ENCODE measurements at regions not wholly inside any gene's neighbourhood (a gene's known extent, or its start where the extent isn't known, plus 50 kb on each side); places are given as distances from the start of the nearest gene placed in this dataset.

- DNase-seq, result no peak
- Histone ChIP-seq H3K27ac (no peak overlapping the region), H3K36me3 (no peaks in the 10 kb centered on the region), H3K9me3 (replicated peaks) (no peaks in the 10 kb centered on the region), H3K27me3 (peaks cover 16% of the 10 kb centered on the region), H3K4me3 (no peak overlapping the region), H3K4me1 (no peaks in the 10 kb centered on the region)
Observed at GRCh38 chr1:5444396-5444795, 547.8 kb downstream of the NPHP4 start.

- Histone ChIP-seq H3K9me3 (replicated peaks) (no peaks in the 10 kb centered on the region), H3K36me3 (no peaks in the 10 kb centered on the region), H3K27ac (no peak overlapping the region), H3K27me3 (peaks cover 16% of the 10 kb centered on the region), H3K4me1 (no peaks in the 10 kb centered on the region), H3K4me3 (no peak overlapping the region)
- no peak for DNase-seq
Observed at GRCh38 chr1:5436808-5437207, 555.4 kb downstream of the NPHP4 start.

GRCh38 chr1:5435414-5435813, 556.8 kb downstream of the NPHP4 start:
- no peak overlapping the region for H3K27ac ChIP-seq
- 0 out of 2 replicates have a peak, but pooled peaks cover 2% of the 10 kb centered on the region for H3K4me1 ChIP-seq
- H3K4me3 ChIP-seq, result no peak overlapping the region
- DNase-seq, result no peak
- H3K9me3 ChIP-seq (replicated peaks), result no peaks in the 10 kb centered on the region
- H3K36me3 ChIP-seq, result no peaks in the 10 kb centered on the region
- H3K27me3 ChIP-seq, result peaks cover 25% of the 10 kb centered on the region

GRCh38 chr1:5432436-5432835, 559.8 kb downstream of the NPHP4 start:
- no peak for DNase-seq
- Histone ChIP-seq H3K4me1 (0 out of 2 replicates have a peak, but pooled peaks cover 2% of the 10 kb centered on the region), H3K9me3 (replicated peaks) (no peaks in the 10 kb centered on the region), H3K4me3 (no peak overlapping the region), H3K36me3 (no peaks in the 10 kb centered on the region), H3K27me3 (peaks cover 38% of the 10 kb centered on the region), H3K27ac (no peak overlapping the region)

GRCh38 chr1:5430911-5431697, 561.1 kb downstream of the NPHP4 start:
- no peak for DNase-seq
- H3K9me3 ChIP-seq (replicated peaks), result no peaks in the 10 kb centered on the region
- 0 out of 2 replicates have a peak, but pooled peaks cover 2% of the 10 kb centered on the region for H3K4me1 ChIP-seq
- H3K27ac ChIP-seq, result no peak overlapping the region
- H3K36me3 ChIP-seq, result no peaks in the 10 kb centered on the region
- H3K27me3 ChIP-seq, result peaks cover 49% of the 10 kb centered on the region
- H3K4me3 ChIP-seq, result no peak overlapping the region

GRCh38 chr1:5430136-5430535, 562.1 kb downstream of the NPHP4 start:
- Histone ChIP-seq H3K4me1 (peaks cover 3% of the 10 kb centered on the region; the same call in 1 of the 2 replicates), H3K27me3 (peaks cover 54% of the 10 kb centered on the region), H3K9me3 (replicated peaks) (no peaks in the 10 kb centered on the region)

GRCh38 chr1:5428351-5428750, 563.9 kb downstream of the NPHP4 start:
- peaks cover 6% of the 10 kb centered on the region; the same call in 1 of the 2 replicates for H3K4me1 ChIP-seq
- H3K4me3 ChIP-seq, result no peak overlapping the region
- H3K9me3 ChIP-seq (replicated peaks), result no peaks in the 10 kb centered on the region
- H3K27me3 ChIP-seq, result peaks cover 62% of the 10 kb centered on the region
- no peak overlapping the region for H3K27ac ChIP-seq
- DNase-seq, result no peak
- no peaks in the 10 kb centered on the region for H3K36me3 ChIP-seq

More at GRCh38 chr1:5430136-5430535, 562.1 kb downstream of the NPHP4 start:
- no peak overlapping the region for H3K27ac ChIP-seq
- no peak overlapping the region for H3K4me3 ChIP-seq
- H3K36me3 ChIP-seq, result no peaks in the 10 kb centered on the region
- DNase-seq, result no peak

- no peak for DNase-seq
- H3K27ac ChIP-seq, result no peak overlapping the region
- no peaks in the 10 kb centered on the region for H3K36me3 ChIP-seq
- H3K27me3 ChIP-seq, result peaks cover 53% of the 10 kb centered on the region
- no peaks in the 10 kb centered on the region for H3K9me3 ChIP-seq (replicated peaks)
- peaks cover 6% of the 10 kb centered on the region; the same call in 1 of the 2 replicates for H3K4me1 ChIP-seq
- H3K4me3 ChIP-seq, result no peak overlapping the region
Observed at GRCh38 chr1:5427026-5427613, 565.1 kb downstream of the NPHP4 start.

- Histone ChIP-seq H3K4me3 (no peak overlapping the region), H3K36me3 (no peaks in the 10 kb centered on the region), H3K9me3 (replicated peaks) (no peaks in the 10 kb centered on the region), H3K4me1 (peaks cover 3% of the 10 kb centered on the region; the same call in 1 of the 2 replicates), H3K27me3 (peaks cover 53% of the 10 kb centered on the region), H3K27ac (no peak overlapping the region)
- DNase-seq, result no peak
Observed at GRCh38 chr1:5424802-5425703, 567.2 kb downstream of the NPHP4 start.

- Histone ChIP-seq H3K27ac (no peak overlapping the region), H3K36me3 (no peaks in the 10 kb centered on the region), H3K4me1 (peaks cover 3% of the 10 kb centered on the region; the same call in 1 of the 2 replicates), H3K9me3 (replicated peaks) (no peaks in the 10 kb centered on the region), H3K27me3 (peaks cover 50% of the 10 kb centered on the region), H3K4me3 (no peak overlapping the region)
- DNase-seq, result peak; percentile 42 to 47
Observed at GRCh38 chr1:5423109-5423508, 569.1 kb downstream of the NPHP4 start.

GRCh38 chr1:5419501-5419900, 572.7 kb downstream of the NPHP4 start:
- H3K36me3 ChIP-seq, result no peaks in the 10 kb centered on the region
- H3K27me3 ChIP-seq, result peaks cover 22% of the 10 kb centered on the region; the same call in 1 of the 2 replicates
- no peak overlapping the region for H3K27ac ChIP-seq
- DNase-seq, result no peak
- no peaks in the 10 kb centered on the region for H3K9me3 ChIP-seq (replicated peaks)
- no peak overlapping the region for H3K4me3 ChIP-seq
- no peaks in the 10 kb centered on the region for H3K4me1 ChIP-seq

- Histone ChIP-seq H3K27ac (no peak overlapping the region), H3K36me3 (no peaks in the 10 kb centered on the region), H3K4me1 (no peaks in the 10 kb centered on the region), H3K4me3 (no peak overlapping the region), H3K9me3 (replicated peaks) (no peaks in the 10 kb centered on the region), H3K27me3 (peaks cover 24% of the 10 kb centered on the region; the same call in 1 of the 2 replicates)
- no peak for DNase-seq
Observed at GRCh38 chr1:5416518-5416917, 575.7 kb downstream of the NPHP4 start.

GRCh38 chr1:5415606-5416005, 576.6 kb downstream of the NPHP4 start:
- H3K4me3 ChIP-seq, result no peak overlapping the region
- DNase-seq, result no peak
- H3K9me3 ChIP-seq (replicated peaks), result no peaks in the 10 kb centered on the region
- H3K4me1 ChIP-seq, result no peaks in the 10 kb centered on the region
- H3K27me3 ChIP-seq, result peaks cover 18% of the 10 kb centered on the region; the same call in 1 of the 2 replicates
- H3K27ac ChIP-seq, result no peak overlapping the region
- no peaks in the 10 kb centered on the region for H3K36me3 ChIP-seq

GRCh38 chr1:5410652-5411051, 581.6 kb downstream of the NPHP4 start:
- Histone ChIP-seq H3K36me3 (no peaks in the 10 kb centered on the region), H3K27me3 (peaks cover 10% of the 10 kb centered on the region; the same call in 1 of the 2 replicates), H3K27ac (no peak overlapping the region), H3K9me3 (replicated peaks) (no peaks in the 10 kb centered on the region), H3K4me3 (no peak overlapping the region), H3K4me1 (no peaks in the 10 kb centered on the region)
- DNase-seq, result no peak
